ENCODE measurements at regions not wholly inside any gene's neighbourhood (a gene's known extent, or its start where the extent isn't known, plus 50 kb on each side); places are given as distances from the start of the nearest gene placed in this dataset.

DNA sequence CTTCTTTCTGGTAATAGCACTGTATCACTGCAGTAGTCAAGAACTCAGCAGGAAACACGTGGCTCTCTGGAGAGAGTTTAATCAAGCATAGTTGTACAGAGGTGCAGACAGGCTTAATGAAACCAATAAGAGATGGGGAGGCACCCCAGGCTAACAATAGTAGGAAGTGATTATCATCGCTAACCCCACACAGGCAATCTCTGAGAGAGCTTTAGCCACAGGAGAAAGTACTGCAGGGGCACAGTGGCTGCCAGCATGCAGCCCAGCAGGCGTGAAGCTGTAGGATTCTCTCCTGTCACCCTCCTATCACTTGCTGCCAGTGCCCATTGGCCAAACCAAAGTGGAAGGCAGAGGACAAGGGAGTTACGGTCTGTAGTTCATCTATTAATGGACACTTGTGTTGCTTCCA, 450.0 kb upstream of the RASGEF1B start:
- no peak for DNase-seq

DNA sequence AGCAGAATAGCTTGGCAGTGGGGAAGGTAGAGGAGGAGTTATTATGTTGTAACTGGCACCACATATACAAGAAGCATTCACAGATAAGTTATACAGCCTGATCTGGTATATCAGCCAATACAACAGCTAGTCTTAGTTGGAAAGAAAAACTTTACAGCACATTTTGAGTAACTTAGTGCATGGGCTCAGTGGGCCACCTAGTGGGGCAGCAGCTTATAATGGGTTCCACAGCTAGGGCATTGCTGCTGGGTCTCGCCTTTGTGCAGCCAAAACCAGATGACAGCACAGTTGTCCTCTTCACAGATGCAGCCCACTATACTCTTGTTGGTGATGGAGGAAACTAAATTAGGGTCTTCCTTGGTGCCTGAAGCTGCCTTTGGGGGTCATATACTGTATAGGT, 448.1 kb upstream of the RASGEF1B start:
- no peak for DNase-seq

DNA sequence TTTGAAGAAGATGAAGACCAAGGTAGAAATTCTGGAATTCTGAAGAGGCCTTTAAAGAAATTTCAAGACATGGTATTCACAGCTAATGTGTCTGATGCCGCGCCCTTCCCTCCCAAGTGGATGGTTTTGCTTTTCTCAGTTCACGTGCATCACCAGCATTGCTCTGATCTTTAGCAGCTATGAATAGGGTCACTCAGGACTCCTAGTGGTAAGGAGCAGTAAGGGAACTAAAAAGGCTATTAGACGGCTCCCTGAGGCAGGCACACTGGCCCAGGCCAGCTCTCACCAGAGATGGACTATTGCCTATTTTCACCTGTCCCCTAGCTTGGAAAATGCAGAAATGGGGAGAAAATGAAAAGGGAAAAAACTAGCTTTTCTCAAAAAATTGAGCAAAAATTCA, 447.5 kb upstream of the RASGEF1B start:
- peak; percentile 2 for DNase-seq

DNA sequence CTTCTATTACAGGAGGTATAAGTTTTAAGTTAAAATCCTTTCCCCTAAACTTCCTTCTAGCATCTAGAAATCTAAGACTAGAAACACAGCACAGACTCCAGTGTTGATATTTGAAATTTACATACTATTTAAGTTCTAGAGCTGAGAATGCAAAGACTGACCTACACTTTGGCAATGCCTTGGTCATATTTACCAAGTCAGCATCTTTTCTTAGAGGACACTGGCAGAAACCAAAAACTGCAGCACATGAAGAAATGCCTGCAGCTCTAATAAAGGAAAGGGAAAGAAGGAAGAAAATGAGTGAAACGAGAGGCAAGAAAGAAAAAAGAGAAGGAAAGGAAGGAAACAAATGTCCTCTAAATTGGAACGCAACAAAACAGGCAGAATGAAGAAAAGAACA, 443.7 kb upstream of the RASGEF1B start:
- no peak for DNase-seq

DNA sequence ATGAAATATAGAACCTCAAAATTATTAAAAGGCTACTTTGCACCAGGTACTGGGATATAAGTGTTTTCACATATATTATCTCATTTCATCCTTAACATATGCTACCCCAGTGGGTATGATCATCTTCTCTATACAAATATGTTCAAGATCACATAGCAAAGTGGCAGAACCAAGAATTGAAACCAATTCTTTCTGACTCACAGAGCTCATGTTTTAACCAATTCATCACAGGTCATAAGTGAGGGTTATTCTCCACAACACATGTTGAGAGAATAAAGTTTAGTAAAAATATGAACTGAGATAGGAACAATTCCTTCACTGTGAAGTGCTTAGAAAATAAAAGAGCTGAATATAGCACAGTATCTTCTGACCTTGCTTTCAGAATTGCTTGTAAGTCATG, 442.9 kb upstream of the RASGEF1B start:
- DNase-seq = no peak

DNA sequence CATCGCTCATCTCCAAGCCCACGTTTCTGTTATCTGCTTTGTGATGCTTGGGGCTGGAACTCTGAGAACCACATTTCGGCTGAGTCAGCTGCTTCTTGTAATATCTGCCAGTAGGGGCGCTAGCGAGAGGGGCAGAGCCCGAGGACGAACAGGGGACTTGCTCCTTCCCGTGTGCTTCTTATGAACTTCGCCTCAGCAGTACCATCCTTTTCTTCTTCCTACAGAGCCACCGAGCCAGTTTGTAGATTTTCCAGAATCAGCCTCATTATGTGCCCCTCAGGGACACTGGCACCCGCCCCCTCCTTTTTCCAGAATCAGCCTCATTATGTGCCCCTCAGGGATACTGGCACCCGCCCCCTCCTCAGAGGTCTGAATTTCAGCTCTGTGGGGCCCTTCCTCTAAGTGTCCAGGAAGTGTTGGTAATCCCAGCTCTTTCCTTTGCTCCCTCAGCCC, 441.7 kb upstream of the RASGEF1B start:
- DNase-seq = peak; percentile 56

DNA sequence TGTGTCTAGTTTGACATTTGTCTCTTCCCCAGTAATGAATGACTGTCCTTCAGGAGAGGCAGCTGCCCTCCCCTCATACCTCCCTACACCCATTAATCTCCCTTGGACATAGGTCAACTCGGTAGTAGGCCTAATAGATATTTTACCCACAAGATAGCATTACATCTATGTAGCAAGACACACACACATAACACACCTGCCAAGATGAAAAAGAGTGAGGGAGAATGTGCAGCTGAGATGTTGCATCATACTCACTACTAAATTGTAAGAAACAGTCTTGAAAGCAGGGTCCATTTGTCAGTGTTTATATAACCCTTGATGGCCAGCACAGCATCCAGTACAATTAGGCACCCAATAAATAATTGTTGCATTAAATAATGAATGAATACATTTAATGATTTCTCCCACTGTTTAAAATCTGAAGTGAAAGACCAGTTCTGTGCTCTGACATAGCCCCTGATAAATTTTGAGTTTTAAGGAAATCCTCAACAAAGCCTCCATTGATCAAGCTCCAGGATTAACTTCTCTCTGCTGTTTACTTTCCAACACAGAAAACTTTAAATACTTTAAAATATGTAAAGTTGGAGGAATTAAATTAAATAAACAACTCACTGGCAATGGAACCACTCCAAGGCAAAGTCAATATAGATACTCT, 440.8 kb upstream of the RASGEF1B start:
- DNase-seq = no peak

DNA sequence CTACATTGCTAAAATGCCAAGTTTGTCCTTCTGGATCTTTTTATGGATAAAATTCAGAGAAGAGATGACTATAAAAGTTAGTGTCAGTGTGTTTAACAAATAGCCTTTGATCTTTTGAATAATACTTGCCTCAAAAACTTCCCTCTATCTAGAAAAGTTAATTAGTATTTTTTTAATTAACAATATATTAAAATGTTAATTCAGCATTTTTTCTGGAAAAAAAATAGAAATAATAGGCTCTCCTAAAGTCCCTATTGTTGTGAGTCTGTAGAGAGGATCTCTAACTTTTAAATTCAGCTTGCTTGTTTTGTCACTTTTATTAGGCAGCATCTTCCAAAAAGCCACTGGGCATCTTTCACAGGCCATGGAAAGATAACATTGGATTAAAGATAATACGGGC, 435.2 kb upstream of the RASGEF1B start:
- no peak for DNase-seq

DNA sequence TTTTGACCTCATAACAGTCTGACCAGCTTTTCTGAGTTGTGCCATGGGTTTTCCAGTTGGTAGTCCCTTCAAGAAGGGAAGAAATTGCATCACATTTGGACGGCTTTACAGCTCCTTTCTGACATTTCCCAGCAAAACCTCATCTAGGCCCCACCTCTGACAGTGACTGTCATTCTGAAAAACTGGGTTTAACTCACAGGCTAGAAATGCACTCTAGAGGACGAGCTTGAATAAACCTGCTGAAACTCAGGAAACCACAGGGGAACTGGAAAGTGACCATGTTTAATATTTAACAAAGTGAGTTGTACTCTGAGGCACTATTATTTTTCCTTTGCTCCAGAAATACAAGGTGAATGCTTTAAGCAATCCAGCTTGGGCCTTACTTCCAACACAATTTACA, 434.3 kb upstream of the RASGEF1B start:
- DNase-seq = no peak

DNA sequence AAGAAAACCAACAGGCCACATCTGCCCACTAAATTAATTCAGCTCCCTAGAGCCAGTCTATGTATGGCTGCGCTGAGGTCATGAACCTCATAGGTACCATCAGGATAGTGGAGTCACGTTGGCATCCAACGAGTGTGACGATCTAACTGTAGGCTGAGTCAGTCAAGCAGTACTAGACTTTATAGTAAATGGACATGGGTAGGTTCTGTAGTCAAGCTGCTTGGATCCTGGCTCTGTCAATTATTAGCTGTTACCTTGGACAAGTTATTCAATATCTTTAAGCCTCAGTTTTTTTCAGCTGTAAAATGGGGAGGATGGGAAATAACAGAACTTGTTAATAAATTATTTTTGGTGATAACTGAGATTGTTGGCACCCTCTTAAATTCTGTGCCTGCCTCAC, 432.4 kb upstream of the RASGEF1B start:
- DNase-seq = no peak

DNA sequence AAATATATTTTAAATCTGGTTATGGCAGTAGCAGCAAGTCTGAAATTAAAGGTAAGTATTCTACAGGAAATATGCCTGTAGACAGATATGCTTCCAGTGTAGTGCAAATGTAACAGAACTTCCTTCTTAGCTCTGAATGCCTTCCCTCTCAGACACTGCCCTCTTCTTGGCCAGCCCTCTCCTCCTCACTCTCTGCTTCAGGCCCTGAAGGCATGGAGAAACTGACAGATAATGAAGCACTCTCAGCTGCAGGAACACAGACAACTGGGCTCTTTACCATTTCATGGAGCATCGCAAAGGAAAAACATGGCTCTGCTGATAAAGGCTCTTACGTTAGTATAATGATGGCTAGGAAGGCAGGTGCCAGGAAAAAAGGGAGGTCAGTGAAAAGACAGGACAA, 431.5 kb upstream of the RASGEF1B start:
- no peak for DNase-seq

DNA sequence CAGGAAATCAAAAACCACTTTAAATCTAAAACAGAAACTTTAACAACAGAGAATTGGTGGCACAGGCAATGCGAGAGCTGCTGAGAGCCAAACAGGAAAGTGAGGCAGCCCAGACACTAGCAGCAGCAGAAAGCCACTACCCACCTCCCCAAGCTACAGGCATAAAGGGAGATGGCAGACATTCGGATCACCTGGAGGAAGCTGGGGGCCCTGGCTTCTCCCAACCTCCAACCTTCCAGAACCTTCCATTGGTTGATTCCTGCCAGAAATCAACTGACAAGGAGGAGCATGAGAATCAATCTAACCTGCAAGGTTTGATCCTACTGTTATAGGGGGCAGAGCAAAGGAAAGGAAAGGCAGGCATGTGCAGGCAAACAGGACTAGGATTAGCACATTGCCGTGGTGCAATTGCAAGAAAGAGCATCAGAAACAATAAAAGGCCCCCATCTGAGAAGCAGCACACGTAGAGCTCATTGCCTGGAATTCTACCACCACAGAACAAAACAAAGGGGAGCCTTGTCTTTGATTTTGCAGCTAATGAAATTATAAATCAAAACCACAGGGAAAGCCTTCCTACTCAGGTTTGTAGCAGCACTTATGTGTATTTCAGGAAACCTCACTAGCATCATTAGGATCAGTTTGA, 427.3 kb upstream of the RASGEF1B start:
- no peak for DNase-seq

DNA sequence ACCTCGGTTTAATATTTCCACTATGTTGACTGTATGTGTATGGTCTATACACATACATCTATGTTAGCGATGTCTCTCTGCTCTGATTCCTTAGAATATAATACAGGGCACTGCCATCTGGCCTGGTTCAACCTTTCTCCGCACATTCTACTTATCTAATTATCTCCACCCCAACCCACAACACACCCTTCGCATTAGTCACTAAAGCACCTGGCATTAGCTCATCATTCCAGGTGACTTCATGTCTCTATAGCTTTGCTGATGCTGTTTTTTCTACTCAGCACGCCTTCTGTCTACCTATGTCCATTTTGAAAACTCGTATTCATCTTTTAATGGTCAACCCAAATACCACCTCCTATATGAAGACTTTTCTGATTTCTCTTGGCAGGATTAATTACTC, 425.2 kb upstream of the RASGEF1B start:
- no peak for DNase-seq

DNA sequence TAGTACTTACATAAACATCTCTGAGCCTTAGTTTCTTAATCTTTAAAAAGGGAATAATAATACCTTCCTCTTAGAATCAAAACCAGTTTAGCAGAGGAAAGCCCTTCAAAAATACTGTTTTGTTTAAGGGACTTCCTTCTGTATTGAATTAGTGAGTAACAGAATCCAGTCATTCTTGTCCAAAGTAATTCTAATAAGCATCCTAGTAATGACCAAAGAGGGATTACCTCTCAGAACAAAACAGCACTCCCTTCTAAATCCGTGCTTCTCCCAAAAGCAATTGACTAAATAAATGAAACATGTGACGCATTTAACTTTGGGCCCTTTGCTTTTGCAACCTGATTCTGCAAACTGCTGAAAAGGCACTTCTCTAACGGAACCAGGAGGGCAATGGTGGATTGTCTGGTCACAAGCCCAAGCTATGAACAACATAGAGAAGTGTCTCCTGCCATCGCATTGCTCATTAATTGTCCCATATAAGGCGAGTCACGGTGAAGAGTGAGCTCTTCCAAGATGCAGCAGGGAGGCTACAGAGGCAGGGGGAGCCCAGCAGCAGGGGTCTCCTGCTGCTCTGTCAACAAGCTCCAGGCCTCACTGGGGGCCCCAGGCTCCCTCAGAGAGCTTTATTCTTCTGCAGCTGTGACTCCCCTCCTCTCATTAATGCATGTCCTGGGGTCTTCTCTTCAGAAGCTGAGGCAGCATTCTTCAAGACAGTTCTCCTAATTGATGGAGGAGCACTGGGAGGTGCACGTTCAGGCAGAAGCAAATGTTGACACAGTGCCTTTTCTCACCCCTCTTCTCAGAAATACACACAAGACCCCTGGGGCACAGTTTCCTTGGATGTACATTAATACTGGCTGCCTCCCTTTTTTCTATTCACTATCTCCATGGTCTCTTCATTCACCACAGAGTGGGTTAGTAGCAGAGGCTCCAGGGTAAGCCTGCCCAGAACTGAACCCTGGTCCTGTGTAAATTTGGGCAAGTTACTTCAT, 419.6 kb upstream of the RASGEF1B start:
- DNase-seq = no peak

DNA sequence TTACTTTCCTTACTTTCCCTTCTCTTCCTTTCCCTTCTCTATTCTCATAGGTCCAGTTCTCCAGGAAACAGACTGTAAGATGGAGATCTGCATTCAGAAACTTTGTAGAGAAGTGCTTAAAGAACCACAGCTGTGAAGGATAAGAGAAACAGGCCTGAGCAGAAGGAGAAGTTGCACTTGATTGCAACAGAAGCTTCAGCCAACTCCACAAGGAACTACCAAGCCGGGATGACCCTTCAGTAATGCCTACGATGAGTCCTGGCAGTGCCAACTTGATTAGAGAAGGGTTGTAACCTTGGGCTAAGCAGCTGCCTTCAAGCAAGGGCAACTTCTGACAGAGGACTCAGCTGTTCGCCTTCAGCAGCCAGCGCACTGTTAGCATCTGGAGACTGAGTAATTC, 413.3 kb upstream of the RASGEF1B start:
- no peak for DNase-seq

DNA sequence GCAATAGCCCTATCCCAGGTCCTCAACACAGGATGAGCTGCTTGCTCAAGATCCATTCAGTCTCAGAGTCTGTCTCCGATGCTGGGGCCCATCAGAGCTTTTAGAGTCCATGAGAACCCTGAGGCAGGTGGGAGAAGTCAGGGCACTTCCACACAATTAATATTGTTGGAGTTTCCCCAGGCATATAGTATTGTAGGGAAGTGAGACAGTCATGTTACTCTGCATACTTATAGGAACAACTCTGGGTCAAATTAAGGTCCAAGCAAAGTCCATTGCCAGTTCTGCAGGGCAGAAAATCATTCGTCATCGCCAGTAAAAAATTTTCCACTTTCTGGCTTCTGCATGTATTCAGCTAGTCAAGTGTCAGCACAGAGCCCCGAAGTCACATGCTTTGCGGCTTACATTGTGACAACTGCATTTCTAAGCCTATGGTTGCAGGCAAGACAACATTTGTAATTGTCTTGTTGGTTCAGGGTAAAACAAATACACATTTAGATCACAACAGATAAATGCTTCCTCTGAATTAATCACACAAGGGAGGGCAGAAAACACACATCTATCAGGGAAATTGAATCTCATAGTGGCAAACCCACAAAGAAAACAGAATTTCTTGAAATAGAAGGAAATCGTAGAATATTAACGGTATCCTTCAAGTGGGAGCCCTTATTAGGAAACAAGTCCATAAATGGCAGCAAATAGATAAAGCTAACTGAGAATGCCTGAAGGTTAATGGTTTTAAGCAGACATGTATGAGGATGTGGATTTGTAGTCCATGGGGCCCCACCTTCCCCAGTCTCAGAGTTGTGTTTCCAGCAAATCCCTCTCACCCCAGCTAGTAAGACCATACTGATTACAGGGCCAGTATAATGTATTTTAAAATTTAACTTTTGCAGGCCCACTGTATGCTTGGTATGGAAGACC, 412.1 kb upstream of the RASGEF1B start:
- no peak for DNase-seq

DNA sequence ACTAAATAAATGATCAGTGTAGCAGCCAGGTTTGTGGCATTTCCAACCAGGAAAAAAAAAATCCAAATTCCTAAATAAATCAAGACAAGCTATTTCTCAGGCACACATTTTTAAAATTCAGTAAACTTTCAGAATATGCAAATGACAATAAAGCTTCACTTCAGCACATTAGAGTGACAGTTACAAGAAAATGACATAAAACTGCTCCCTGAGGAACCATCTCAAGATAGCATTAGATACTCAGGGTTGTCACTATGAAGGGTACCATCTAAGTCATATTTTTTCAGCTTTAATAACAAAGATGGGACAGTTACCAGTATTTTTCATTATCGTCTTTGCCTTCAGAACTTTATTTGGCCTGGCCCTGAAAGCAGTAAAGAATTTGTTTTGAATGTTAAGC, 411.3 kb upstream of the RASGEF1B start:
- no peak for DNase-seq

DNA sequence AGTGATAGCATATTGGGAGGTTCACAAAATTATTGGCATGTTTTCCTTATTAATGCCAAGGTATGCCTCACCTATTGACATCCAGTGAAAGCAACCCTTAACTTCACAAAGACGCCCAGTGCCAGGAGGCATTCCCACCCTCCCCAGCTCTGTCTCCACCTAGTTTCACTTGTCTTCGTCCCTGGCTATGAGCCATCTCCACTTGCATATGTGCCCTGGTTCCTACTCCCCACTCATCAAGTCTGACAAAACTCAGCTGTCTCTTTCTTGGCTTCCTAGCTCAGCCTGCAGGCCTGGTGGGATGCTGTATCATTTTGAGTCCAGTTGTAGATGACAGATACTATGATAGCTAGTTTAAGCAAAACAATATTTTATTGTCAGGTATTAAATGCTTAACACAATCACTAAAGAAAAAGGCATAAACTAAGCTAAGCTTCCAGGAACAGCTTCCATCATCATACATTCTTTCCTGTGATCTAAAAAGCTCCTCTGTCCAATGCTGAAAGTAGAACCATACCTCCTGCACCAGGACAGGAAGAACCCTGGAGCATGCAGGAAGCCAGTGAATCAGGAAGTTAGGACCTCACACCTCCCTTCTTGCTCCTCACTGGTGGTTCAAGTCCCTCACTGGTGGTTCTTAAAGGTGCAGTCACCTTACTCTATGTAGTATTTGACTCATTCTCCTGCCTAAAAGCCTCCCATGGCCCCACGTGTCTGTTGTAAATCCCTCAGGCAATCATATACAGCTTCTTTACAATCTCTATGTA, 410.3 kb upstream of the RASGEF1B start:
- DNase-seq = no peak

DNA sequence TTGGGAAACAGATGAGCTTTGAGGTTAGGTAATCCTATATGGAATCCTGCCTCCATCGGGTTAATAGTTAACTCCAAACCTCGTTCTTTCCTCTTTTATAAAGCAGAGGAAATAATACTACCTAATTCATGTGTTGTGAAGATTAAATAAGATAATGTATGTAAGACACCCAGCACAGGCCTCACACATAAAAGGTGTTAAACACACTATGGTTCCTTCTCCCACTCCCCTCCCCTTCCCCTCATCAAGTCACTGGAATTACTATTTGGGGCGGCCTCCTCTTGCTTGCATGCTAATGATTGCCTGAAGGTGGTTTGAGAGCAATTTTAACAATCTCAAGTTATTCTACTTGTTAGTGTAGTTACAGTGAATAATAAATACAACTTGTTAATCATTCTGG, 404.4 kb upstream of the RASGEF1B start:
- DNase-seq = no peak

DNA sequence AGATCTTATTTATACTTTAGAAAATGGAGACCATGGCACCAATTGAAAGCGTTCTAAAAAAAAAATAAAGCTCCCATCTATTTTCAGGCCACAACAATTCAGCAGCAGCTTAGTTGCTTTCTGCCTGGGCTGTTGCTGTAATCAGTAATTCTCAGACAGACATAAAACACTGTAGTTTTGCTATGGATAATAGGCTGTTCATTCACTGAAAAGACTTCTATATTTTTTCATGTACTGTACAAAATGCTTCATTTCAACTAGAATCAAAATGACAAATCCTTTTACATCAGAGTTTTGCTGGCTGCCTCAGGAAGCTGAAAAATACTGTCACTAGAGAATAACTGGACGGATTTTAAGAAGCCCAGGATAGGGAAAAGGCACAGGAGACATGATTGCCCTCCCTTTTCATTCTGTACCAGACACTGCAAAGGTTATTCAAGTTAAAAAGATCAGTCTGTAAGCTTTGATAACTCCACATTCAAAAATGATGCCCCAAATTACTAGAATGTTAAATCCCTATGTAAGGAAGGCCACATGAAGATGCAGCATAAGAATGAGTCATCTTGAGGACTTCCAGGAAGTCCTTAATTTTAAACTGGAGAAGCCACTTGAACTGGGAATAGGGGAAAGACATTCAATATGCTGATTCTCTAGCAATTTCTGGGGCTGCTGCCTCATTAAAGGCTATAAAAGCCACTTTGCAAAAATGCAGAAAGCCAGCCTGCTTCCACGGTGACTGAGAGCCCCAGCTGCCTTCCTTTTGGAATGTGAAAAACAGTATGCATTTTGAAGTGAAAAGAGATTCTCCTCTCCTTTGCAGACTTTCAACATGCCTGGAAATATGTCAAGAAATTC, 403.2 kb upstream of the RASGEF1B start:
- no peak for DNase-seq

DNA sequence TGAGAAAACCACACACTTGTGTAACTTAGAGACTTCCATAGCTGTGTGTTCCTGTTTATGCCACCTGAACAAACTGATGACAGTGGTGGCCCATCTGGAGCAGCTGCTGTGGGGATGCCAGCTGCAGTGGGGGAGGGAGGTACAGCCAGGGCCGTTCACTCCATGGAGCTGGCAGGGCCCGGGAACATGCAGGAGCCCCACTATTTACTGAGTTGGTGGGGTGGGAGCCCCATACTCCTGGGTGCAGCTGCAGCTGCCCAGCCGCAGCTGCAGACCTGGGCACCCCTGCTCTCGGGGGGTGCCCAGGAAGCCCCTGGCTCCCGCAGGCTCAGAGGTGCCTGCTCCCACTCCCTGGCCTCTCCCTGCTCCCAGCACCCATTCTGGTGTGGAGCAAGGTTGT, 398.6 kb upstream of the RASGEF1B start:
- DNase-seq = no peak

All from CD4-positive, alpha-beta T cell treated with Interleukin-12 subunit alpha and Interleukin-12 subunit beta, for 1 hour (primary cell).